Spleen (tissue), 7 donors: ENCODE measurements at regions not wholly inside any gene's neighbourhood (a gene's known extent, or its start where the extent isn't known, plus 50 kb on each side); places are given as distances from the start of the nearest gene placed in this dataset.

Experiments used
- CTCF ChIP-seq, 11 experiments: fragments of 200-600 bp in 7 of 11; fragments of 450-650 bp in 4 of 11; sonication (generic) in 4 of 11; IDR thresholded peaks in 8 of 11; conservative IDR thresholded peaks in 3 of 11; 1 replicate in 7 of 11; 2 replicates in 4 of 11; pipeline versions ENCODE4 v1.4.0 to v1.8.0; 2016 to 2021; ENCODE audit warnings: antibody characterized with exemption in 11 of 11, inconsistent platforms in 4 of 11, mild to moderate bottlenecking in 1 of 11
- POLR2A ChIP-seq, 3 donors: fragments of 450-650 bp; IDR thresholded peaks; one replicate each; pipeline ENCODE4 v1.5.1; 2017; ENCODE audit warnings: antibody characterized with exemption in 3 of 3, mild to moderate bottlenecking in 1 of 3
- donor health status: DM: no; HTN: no; CAD: no; lungs with moderate emphysema.
- donor health status: DM: no; HTN: no; CAD: no.
- donor health status: DM: no; HTN: no; CAD: no.

- TF ChIP-seq POLR2A (IDR thresholded peaks at IDR 0.05) (no peak), CTCF (IDR thresholded peaks at IDR 0.05 in 8 of 11, conservative IDR thresholded peaks at IDR 0.05 in 3 of 11) (no peak)
Measured at GRCh38 chr10:33455029-33455428, 120.6 kb upstream of the NRP1 start.
